Liver (tissue), 8 donors: ENCODE measurements at regions not wholly inside any gene's neighbourhood (a gene's known extent, or its start where the extent isn't known, plus 50 kb on each side); places are given as distances from the start of the nearest gene placed in this dataset.

ENCODE experiments used
- DNase-seq: peaks from one replicate; pipeline ENCODE4 v3.0.0-alpha.2; 2017; ENCODE audit warnings: low spot score
- H3K27ac ChIP-seq, 2 donors: one replicate each; pipeline ENCODE4 v1.7.0; 2013; ENCODE audit warnings: inconsistent platforms in 2 of 2, low read length in 2 of 2, control low read depth in 1 of 2, low read depth in 1 of 2, mild to moderate bottlenecking in 1 of 2
- H3K27me3 ChIP-seq, 4 donors: one replicate each; pipeline versions ENCODE4 v1.6.1 to v1.7.0; 2013; ENCODE audit warnings: low read length in 3 of 4, inconsistent platforms in 1 of 4, mild to moderate bottlenecking in 1 of 4, moderate library complexity in 1 of 4; ENCODE audit not compliant: control insufficient read depth in 4 of 4, insufficient read depth in 4 of 4
- H3K36me3 ChIP-seq, 4 donors: one replicate each; pipeline versions ENCODE4 v1.6.1 to v1.7.0; 2013; ENCODE audit warnings: low read length in 3 of 4, mild to moderate bottlenecking in 3 of 4, low read depth in 1 of 4, moderate library complexity in 1 of 4; ENCODE audit not compliant: control insufficient read depth in 4 of 4, insufficient read depth in 3 of 4
- H3K4me1 ChIP-seq, 4 donors: one replicate each; pipeline versions ENCODE4 v1.6.1 to v1.7.0; 2013; ENCODE audit warnings: low read length in 3 of 4, mild to moderate bottlenecking in 3 of 4, moderate library complexity in 1 of 4; ENCODE audit not compliant: control insufficient read depth in 4 of 4, insufficient read depth in 4 of 4
- H3K4me3 ChIP-seq, 3 donors: one replicate each; pipeline versions ENCODE4 v1.6.1 to v1.7.0; 2013; ENCODE audit warnings: low read length in 3 of 3, control low read depth in 1 of 3, low read depth in 1 of 3, mild to moderate bottlenecking in 1 of 3
- H3K9ac ChIP-seq, 2 donors: one replicate each; pipeline ENCODE4 v1.7.0; 2013; ENCODE audit warnings: low read length in 2 of 2, mild to moderate bottlenecking in 2 of 2, moderate library complexity in 2 of 2, control low read depth in 1 of 2, low read depth in 1 of 2
- H3K9me3 ChIP-seq, 4 donors: one replicate each; pipeline versions ENCODE4 v1.6.1 to v1.7.0; 2013; ENCODE audit warnings: low read length in 3 of 4; ENCODE audit not compliant: control insufficient read depth in 4 of 4
- ATF3 ChIP-seq: IDR thresholded peaks from 2 replicates; pipeline ENCODE4 v1.6.1; 2016; ENCODE audit warnings: antibody characterized with exemption
- CTCF ChIP-seq: fragments of 150-350 bp; IDR thresholded peaks from 2 replicates; pipeline ENCODE4 v1.5.1; 2017; ENCODE audit warnings: improper control_type of control experiment, low read depth, low read length; ENCODE audit not compliant: missing input control
- EGR1 ChIP-seq, 2 donors: IDR thresholded peaks; 2 replicates each; pipeline ENCODE4 v1.6.1; 2016 to 2018; ENCODE audit warnings: antibody characterized with exemption in 2 of 2, low read depth in 2 of 2
- FOXA2 ChIP-seq: IDR thresholded peaks from 2 replicates; pipeline ENCODE4 v1.6.1; 2016; ENCODE audit warnings: antibody characterized with exemption
- HNF4A ChIP-seq, 2 donors: conservative IDR thresholded peaks; 2 replicates each; pipeline ENCODE4 v1.6.1; 2016; ENCODE audit warnings: antibody characterized with exemption in 2 of 2, mild to moderate bottlenecking in 2 of 2
- HNF4G ChIP-seq: IDR thresholded peaks from 2 replicates; pipeline ENCODE4 v1.6.1; 2016; ENCODE audit warnings: antibody characterized with exemption
- JUND ChIP-seq, 2 donors: IDR thresholded peaks; 2 replicates each; pipeline ENCODE4 v1.6.1; 2016; ENCODE audit warnings: antibody characterized with exemption in 2 of 2
- MAX ChIP-seq: IDR thresholded peaks from 2 replicates; pipeline ENCODE4 v1.6.1; 2016; ENCODE audit warnings: antibody characterized with exemption
- NR2F2 ChIP-seq: IDR thresholded peaks from 2 replicates; pipeline ENCODE4 v1.6.1; 2016; ENCODE audit warnings: antibody characterized with exemption
- RAD21 ChIP-seq, 2 donors: IDR thresholded peaks; 2 replicates each; pipeline ENCODE4 v1.6.1; 2016; ENCODE audit warnings: antibody characterized with exemption in 2 of 2, mild to moderate bottlenecking in 2 of 2
- REST ChIP-seq: IDR thresholded peaks from 2 replicates; pipeline ENCODE4 v1.6.1; 2016; ENCODE audit warnings: antibody characterized with exemption, mild to moderate bottlenecking
- RXRA ChIP-seq, 2 donors: IDR thresholded peaks; 2 replicates each; pipeline ENCODE4 v1.6.1; 2017 to 2018; ENCODE audit warnings: antibody characterized with exemption in 2 of 2, mild to moderate bottlenecking in 1 of 2
- SP1 ChIP-seq: IDR thresholded peaks from 2 replicates; pipeline ENCODE4 v1.6.1; 2018; ENCODE audit warnings: antibody characterized with exemption, mild to moderate bottlenecking
- TAF1 ChIP-seq: conservative IDR thresholded peaks from 2 replicates; pipeline ENCODE4 v1.6.1; 2016; ENCODE audit warnings: antibody characterized with exemption, mild to moderate bottlenecking
- YY1 ChIP-seq: IDR thresholded peaks from 2 replicates; pipeline ENCODE4 v1.6.1; 2016; ENCODE audit warnings: antibody characterized with exemption, mild to moderate bottlenecking
- ZBTB33 ChIP-seq: IDR thresholded peaks from 2 replicates; pipeline ENCODE4 v1.6.1; 2016; ENCODE audit warnings: antibody characterized with exemption
- WGBS: extraction: QIAGEN DNeasy Blood & Tissue Kit; methylation state at CpG from one replicate; pipeline ENCODE4 v1.1.7; 2013; 5-methylcytosine and 5-hydroxymethylcytosine counted together
- donor health status: healthy.
- donor health status: healthy.
- donor health status: healthy.
- donor health status: healthy.
- donor health status: healthy.

- Histone ChIP-seq H3K4me1 (no peaks in the 10 kb centered on the region), H3K27ac (no peak overlapping the region), H3K9me3 (peaks cover 0 to 3% (median 0%) of the 10 kb centered on the region in 4 donors), H3K27me3 (no peaks in the 10 kb centered on the region), H3K4me3 (no peak overlapping the region), H3K36me3 (no peaks in the 10 kb centered on the region), H3K9ac (no peak overlapping the region)
- no peak for DNase-seq
- no peak for TF ChIP-seq JUND (IDR thresholded peaks at IDR 0.05)
- peak; percentile 9 to 26 for TF ChIP-seq RAD21 (IDR thresholded peaks at IDR 0.05)
- no peak for TF ChIP-seq YY1
Observed at GRCh38 chr7:112665709-112666108, 124.5 kb downstream of the TMEM168 start.

GRCh38 chr7:112668561-112668960, 121.6 kb downstream of the TMEM168 start:
- no peaks in the 10 kb centered on the region for H3K4me1 ChIP-seq
- DNase-seq: no peak
- H3K36me3 ChIP-seq: no peaks in the 10 kb centered on the region
- no peaks in the 10 kb centered on the region for H3K27me3 ChIP-seq
- no peaks in the 10 kb centered on the region for H3K9me3 ChIP-seq
- no peak overlapping the region for H3K27ac ChIP-seq
- TF ChIP-seq NR2F2 (no peak), EGR1 (IDR thresholded peaks at IDR 0.05; ENCODE audit: low read depth in 2 of 2) (no peak), SP1 (no peak), HNF4A (conservative IDR thresholded peaks at IDR 0.05) (no peak), JUND (IDR thresholded peaks at IDR 0.05) (no peak), REST (no peak), YY1 (no peak), TAF1 (no peak), FOXA2 (no peak), HNF4G (no peak), CTCF (no peak), ATF3 (no peak), ZBTB33 (no peak), MAX (no peak), RXRA (IDR thresholded peaks at IDR 0.05) (no peak)
- WGBS: 74% methylated on average over 1 of the region's 1 CpG
- no peak overlapping the region for H3K9ac ChIP-seq
- no peak overlapping the region for H3K4me3 ChIP-seq
